Ishikawa (cell line): ENCODE measurements at regions not wholly inside any gene's neighbourhood (a gene's known extent, or its start where the extent isn't known, plus 50 kb on each side); places are given as distances from the start of the nearest gene placed in this dataset.

Experiments used
- CEBPB ChIP-seq: IDR thresholded peaks from 2 replicates; pipeline ENCODE4 v1.6.1; 2012
- CREB1 ChIP-seq: IDR thresholded peaks from 2 replicates; pipeline ENCODE4 v1.6.1; 2012; ENCODE audit warnings: low read depth
- EGR1 ChIP-seq: IDR thresholded peaks from 2 replicates; pipeline ENCODE4 v1.6.1; 2012
- EP300 ChIP-seq: IDR thresholded peaks from 2 replicates; pipeline ENCODE4 v1.6.1; 2012; ENCODE audit warnings: borderline replicate concordance
- FOXM1 ChIP-seq: IDR thresholded peaks from 2 replicates; pipeline ENCODE4 v1.6.1; 2012; ENCODE audit warnings: low read depth, borderline replicate concordance
- MAX ChIP-seq: IDR thresholded peaks from 2 replicates; pipeline ENCODE4 v1.6.1; 2012
- NFIC ChIP-seq: IDR thresholded peaks from 2 replicates; pipeline ENCODE4 v1.6.1; 2012
- RAD21 ChIP-seq: IDR thresholded peaks from 2 replicates; pipeline ENCODE4 v1.6.1; 2012; ENCODE audit warnings: low read depth
- REST ChIP-seq: IDR thresholded peaks from 2 replicates; pipeline ENCODE4 v1.6.1; 2012; ENCODE audit warnings: low read depth, mild to moderate bottlenecking
- TAF1 ChIP-seq: IDR thresholded peaks from 2 replicates; pipeline ENCODE4 v1.6.1; 2012; ENCODE audit warnings: low read depth, mild to moderate bottlenecking
- TCF12 ChIP-seq: IDR thresholded peaks from 2 replicates; pipeline ENCODE4 v1.6.1; 2012; ENCODE audit warnings: low read depth
- TEAD4 ChIP-seq: IDR thresholded peaks from 2 replicates; pipeline ENCODE4 v1.6.1; 2012
- YY1 ChIP-seq: IDR thresholded peaks from 2 replicates; pipeline ENCODE4 v1.6.1; 2012; ENCODE audit warnings: low read depth
- ZBTB7A ChIP-seq: IDR thresholded peaks from 2 replicates; pipeline ENCODE4 v1.6.1; 2012; ENCODE audit warnings: low read depth

GRCh38 chr1:116321766-116322175 is 51.3 kb upstream of the ATP1A1 start:
- no peak for TF ChIP-seq EGR1
- TF ChIP-seq TEAD4 = no peak
- no peak for TF ChIP-seq EP300
- no peak for TF ChIP-seq FOXM1
- no peak for TF ChIP-seq REST
- TF ChIP-seq CEBPB = no peak
- no peak for TF ChIP-seq TAF1
- no peak for TF ChIP-seq NFIC
- no peak for TF ChIP-seq CREB1
- TF ChIP-seq RAD21 = no peak
- TF ChIP-seq TCF12 = no peak
- no peak for TF ChIP-seq ZBTB7A
- TF ChIP-seq YY1 = no peak

- TF ChIP-seq REST (no peak), TAF1 (no peak), NFIC (no peak), TCF12 (no peak), TEAD4 (no peak), CREB1 (no peak), ZBTB7A (no peak), YY1 (no peak), EP300 (no peak), EGR1 (no peak), RAD21 (no peak), MAX (no peak)
Measured at GRCh38 chr1:116322752-116323405, 50.2 kb upstream of the ATP1A1 start.
